ENCODE measurements at regions not wholly inside any gene's neighbourhood (a gene's known extent, or its start where the extent isn't known, plus 50 kb on each side); places are given as distances from the start of the nearest gene placed in this dataset.

DNA sequence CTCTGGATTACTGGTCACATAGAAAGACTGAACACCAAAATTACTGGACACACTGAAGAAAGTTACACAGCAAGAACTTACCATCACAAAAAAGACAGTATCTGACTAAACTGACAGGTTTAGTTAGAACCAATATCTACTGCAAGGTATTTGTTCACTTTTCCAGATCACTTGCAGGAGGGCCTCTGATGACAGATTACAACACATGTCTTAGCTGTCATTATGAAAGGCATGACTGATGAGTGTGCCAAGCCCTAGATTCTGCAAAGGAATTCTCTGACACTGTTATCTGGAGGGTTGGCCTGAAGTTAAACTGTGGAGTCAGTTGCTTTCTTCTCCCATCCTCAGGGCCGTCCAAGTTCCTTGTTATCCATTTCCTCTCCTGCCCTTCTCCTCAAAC, 242.7 kb downstream of the KIF20B start:
- no peaks in the 10 kb centered on the region for H3K4me1 ChIP-seq (ENCODE audit: control insufficient read depth, extremely low read depth, insufficient read depth, low read length)
- no peaks in the 10 kb centered on the region for H3K9me3 ChIP-seq (ENCODE audit: control insufficient read depth, insufficient read depth, low read depth, low read length)
- H3K4me3 ChIP-seq (replicated peaks in 1 of 4; ENCODE audit: control extremely low read depth in 1 of 4, insufficient read depth in 1 of 4, low read depth in 3 of 4, low read length in 4 of 4) = no peak overlapping the region
- no peak overlapping the region for H3K9ac ChIP-seq (ENCODE audit: insufficient read depth, low read length)
- TF ChIP-seq, protein P1, sequence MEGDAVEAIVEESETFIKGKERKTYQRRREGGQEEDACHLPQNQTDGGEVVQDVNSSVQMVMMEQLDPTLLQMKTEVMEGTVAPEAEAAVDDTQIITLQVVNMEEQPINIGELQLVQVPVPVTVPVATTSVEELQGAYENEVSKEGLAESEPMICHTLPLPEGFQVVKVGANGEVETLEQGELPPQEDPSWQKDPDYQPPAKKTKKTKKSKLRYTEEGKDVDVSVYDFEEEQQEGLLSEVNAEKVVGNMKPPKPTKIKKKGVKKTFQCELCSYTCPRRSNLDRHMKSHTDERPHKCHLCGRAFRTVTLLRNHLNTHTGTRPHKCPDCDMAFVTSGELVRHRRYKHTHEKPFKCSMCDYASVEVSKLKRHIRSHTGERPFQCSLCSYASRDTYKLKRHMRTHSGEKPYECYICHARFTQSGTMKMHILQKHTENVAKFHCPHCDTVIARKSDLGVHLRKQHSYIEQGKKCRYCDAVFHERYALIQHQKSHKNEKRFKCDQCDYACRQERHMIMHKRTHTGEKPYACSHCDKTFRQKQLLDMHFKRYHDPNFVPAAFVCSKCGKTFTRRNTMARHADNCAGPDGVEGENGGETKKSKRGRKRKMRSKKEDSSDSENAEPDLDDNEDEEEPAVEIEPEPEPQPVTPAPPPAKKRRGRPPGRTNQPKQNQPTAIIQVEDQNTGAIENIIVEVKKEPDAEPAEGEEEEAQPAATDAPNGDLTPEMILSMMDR (conservative IDR thresholded peaks at IDR 0.05 in 1 of 2, IDR thresholded peaks at IDR 0.05 in 1 of 2; ENCODE audit: low read depth in 1 of 2, low read length in 2 of 2) = no peak
- TF ChIP-seq EZH2 (IDR thresholded peaks at IDR 0.05; ENCODE audit: low read length, missing control alignments) = no peak
- no peak overlapping the region for H2AFZ ChIP-seq (ENCODE audit: low read length)
- H3K79me2 ChIP-seq (ENCODE audit: control insufficient read depth, insufficient read depth, low read length) = no peaks in the 10 kb centered on the region
- no peak overlapping the region for H3K27ac ChIP-seq (ENCODE audit: insufficient read depth, low read length)
- no peaks in the 10 kb centered on the region for H3K36me3 ChIP-seq (ENCODE audit: control insufficient read depth, insufficient read depth, low read length)
- no peaks in the 10 kb centered on the region for H4K20me1 ChIP-seq (ENCODE audit: control insufficient read depth, extremely low read depth, insufficient read depth, low read length)
- no peak overlapping the region for H3K4me2 ChIP-seq (ENCODE audit: extremely low read depth, insufficient read depth, low read length)
- H3K27me3 ChIP-seq (ENCODE audit: control insufficient read depth, insufficient read depth, low read length) = no peaks in the 10 kb centered on the region
- DNase-seq (ENCODE audit: low read depth in 2 of 2) = no peak

DNA sequence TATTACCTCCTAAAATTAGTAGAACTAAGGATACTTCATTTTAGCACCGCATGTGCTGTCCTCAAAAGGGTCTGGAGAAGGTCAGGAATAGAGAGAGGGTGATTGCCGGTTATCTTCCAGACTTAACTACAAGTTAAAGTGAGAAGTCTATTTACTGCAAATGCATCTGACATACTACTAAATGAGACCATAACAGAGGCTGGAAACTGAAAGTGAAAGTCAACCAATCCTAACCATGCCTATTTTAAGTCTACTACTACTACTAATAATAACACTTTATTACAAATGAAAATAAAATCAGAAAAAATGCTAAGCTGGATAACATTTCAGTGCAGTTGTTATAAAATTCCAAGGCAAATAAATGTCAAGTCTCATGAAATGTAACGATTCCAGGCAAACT, 244.7 kb downstream of the KIF20B start:
- Histone ChIP-seq H3K36me3 (ENCODE audit: control insufficient read depth, insufficient read depth, low read length) (no peaks in the 10 kb centered on the region), H3K79me2 (ENCODE audit: control insufficient read depth, insufficient read depth, low read length) (no peaks in the 10 kb centered on the region), H3K27me3 (ENCODE audit: control insufficient read depth, insufficient read depth, low read length) (no peaks in the 10 kb centered on the region), H3K4me3 (replicated peaks in 1 of 4; ENCODE audit: control extremely low read depth in 1 of 4, insufficient read depth in 1 of 4, low read depth in 3 of 4, low read length in 4 of 4) (peak overlapping the region in 3 of 4 experiments; percentile 9 to 15 (median 10)), H3K4me2 (ENCODE audit: extremely low read depth, insufficient read depth, low read length) (peak overlapping the region; percentile 66), H3K9me3 (ENCODE audit: control insufficient read depth, insufficient read depth, low read depth, low read length) (no peaks in the 10 kb centered on the region), H4K20me1 (ENCODE audit: control insufficient read depth, extremely low read depth, insufficient read depth, low read length) (no peaks in the 10 kb centered on the region), H3K4me1 (ENCODE audit: control insufficient read depth, extremely low read depth, insufficient read depth, low read length) (no peaks in the 10 kb centered on the region), H3K9ac (ENCODE audit: insufficient read depth, low read length) (no peak overlapping the region), H3K27ac (ENCODE audit: insufficient read depth, low read length) (no peak overlapping the region), H2AFZ (ENCODE audit: low read length) (peak overlapping the region; percentile 73)
- TF ChIP-seq EZH2 (IDR thresholded peaks at IDR 0.05; ENCODE audit: low read length, missing control alignments) = no peak
- TF ChIP-seq, protein P1 (conservative IDR thresholded peaks at IDR 0.05 in 1 of 2, IDR thresholded peaks at IDR 0.05 in 1 of 2; ENCODE audit: low read depth in 1 of 2, low read length in 2 of 2) = no peak
- DNase-seq (ENCODE audit: low read depth in 2 of 2) = peak; percentile 23 to 60

DNA sequence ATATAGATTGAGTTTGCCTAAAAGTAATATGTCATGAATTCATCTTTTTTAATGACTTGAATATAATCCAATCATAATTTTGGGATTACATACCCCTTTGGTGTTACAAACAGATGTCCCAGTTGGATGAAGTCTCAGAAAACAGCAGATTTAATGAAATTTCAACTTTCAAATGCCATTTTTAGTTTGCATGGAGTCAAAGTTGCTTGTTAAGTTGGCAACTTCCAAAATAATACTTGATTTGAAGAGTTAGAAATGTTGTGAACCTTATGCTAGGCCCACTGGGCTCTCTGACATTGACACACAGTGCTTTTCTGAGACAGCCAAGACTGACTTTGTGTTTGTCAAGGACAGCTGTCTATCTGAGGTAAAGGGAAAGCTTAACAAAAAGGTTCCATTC, 248.1 kb downstream of the KIF20B start:
- Histone ChIP-seq H2AFZ (ENCODE audit: low read length) (no peak overlapping the region), H3K79me2 (ENCODE audit: control insufficient read depth, insufficient read depth, low read length) (no peaks in the 10 kb centered on the region), H3K4me1 (ENCODE audit: control insufficient read depth, extremely low read depth, insufficient read depth, low read length) (no peaks in the 10 kb centered on the region), H3K9me3 (ENCODE audit: control insufficient read depth, insufficient read depth, low read depth, low read length) (no peaks in the 10 kb centered on the region), H3K9ac (ENCODE audit: insufficient read depth, low read length) (no peak overlapping the region), H3K27ac (ENCODE audit: insufficient read depth, low read length) (no peak overlapping the region), H3K27me3 (ENCODE audit: control insufficient read depth, insufficient read depth, low read length) (no peaks in the 10 kb centered on the region), H3K4me2 (ENCODE audit: extremely low read depth, insufficient read depth, low read length) (no peak overlapping the region), H4K20me1 (ENCODE audit: control insufficient read depth, extremely low read depth, insufficient read depth, low read length) (no peaks in the 10 kb centered on the region), H3K4me3 (replicated peaks in 1 of 4; ENCODE audit: control extremely low read depth in 1 of 4, insufficient read depth in 1 of 4, low read depth in 3 of 4, low read length in 4 of 4) (no peak overlapping the region), H3K36me3 (ENCODE audit: control insufficient read depth, insufficient read depth, low read length) (no peaks in the 10 kb centered on the region)
- TF ChIP-seq, protein P1 (conservative IDR thresholded peaks at IDR 0.05 in 1 of 2, IDR thresholded peaks at IDR 0.05 in 1 of 2; ENCODE audit: low read depth in 1 of 2, low read length in 2 of 2) = no peak
- TF ChIP-seq EZH2 (IDR thresholded peaks at IDR 0.05; ENCODE audit: low read length, missing control alignments) = no peak
- DNase-seq (ENCODE audit: low read depth in 2 of 2) = no peak

All from fibroblast of lung (primary cell).